KMS-11 (cell line): ENCODE measurements at regions not wholly inside any gene's neighbourhood (a gene's known extent, or its start where the extent isn't known, plus 50 kb on each side); places are given as distances from the start of the nearest gene placed in this dataset.
"Not testable (repeated sequence)": the region's sequence is repeated elsewhere in the genome, so short reads cannot be mapped to it uniquely, and the experiment has no call there.

Source experiments
- H2AFZ ChIP-seq: fragments of 200-600 bp; sonication (generic); 2 replicates; pipeline ENCODE4 v1.6.1; 2016; ENCODE audit warnings: antibody characterized with exemption, mixed run types, low read depth
- H3K27ac ChIP-seq: fragments of 200-600 bp; sonication (generic); 2 replicates; pipeline ENCODE4 v1.6.1; 2016; ENCODE audit warnings: mild to moderate bottlenecking, mixed run types
- H3K27me3 ChIP-seq: fragments of 200-600 bp; sonication (generic); 2 replicates; pipeline ENCODE4 v1.6.1; 2017; ENCODE audit warnings: mild to moderate bottlenecking, low read depth, mixed run types, moderate library complexity; ENCODE audit not compliant: insufficient read depth
- H3K36me3 ChIP-seq: fragments of 200-600 bp; sonication (generic); 2 replicates; pipeline ENCODE4 v1.6.1; 2017; ENCODE audit warnings: mild to moderate bottlenecking, mixed run types; ENCODE audit not compliant: insufficient read depth
- H3K4me1 ChIP-seq: fragments of 200-600 bp; sonication (generic); 2 replicates; pipeline ENCODE4 v1.6.1; 2016; ENCODE audit warnings: mild to moderate bottlenecking, low read depth, mixed run types; ENCODE audit not compliant: poor library complexity, severe bottlenecking
- H3K4me2 ChIP-seq: fragments of 200-600 bp; sonication (generic); 2 replicates; pipeline ENCODE4 v1.7.0; 2016; ENCODE audit warnings: mild to moderate bottlenecking, mixed run types
- H3K4me3 ChIP-seq: fragments of 200-600 bp; sonication (generic); IDR thresholded peaks from 2 replicates; pipeline ENCODE4 v1.6.1; 2017; ENCODE audit warnings: low read depth, low read length, mixed read lengths; ENCODE audit not compliant: insufficient read depth
- H3K79me2 ChIP-seq: fragments of 200-600 bp; sonication (generic); 2 replicates; pipeline ENCODE4 v1.6.1; 2016; ENCODE audit warnings: low read depth, mixed run types; ENCODE audit not compliant: insufficient read depth
- H3K9ac ChIP-seq: fragments of 200-600 bp; sonication (generic); 2 replicates; pipeline ENCODE4 v1.6.1; 2016; ENCODE audit warnings: mild to moderate bottlenecking, mixed run types
- H4K20me1 ChIP-seq: fragments of 200-600 bp; sonication (generic); 2 replicates; pipeline ENCODE4 v1.6.1; 2016; ENCODE audit warnings: mild to moderate bottlenecking, mixed run types; ENCODE audit not compliant: insufficient read depth
- CTCF ChIP-seq: fragments of 200-600 bp; sonication (generic); conservative IDR thresholded peaks from 2 replicates; pipeline ENCODE4 v1.6.1; 2017; ENCODE audit warnings: low read depth, mild to moderate bottlenecking, antibody characterized with exemption, low read length, moderate library complexity, mixed read lengths

GRCh38 chr11:71322192-71322735 lies 69.9 kb upstream of the SHANK2 start:
- Histone ChIP-seq H4K20me1 (no peaks in the 10 kb centered on the region), H3K9ac (no peak overlapping the region), H3K27ac (no peak overlapping the region), H3K4me2 (no peak overlapping the region), H3K4me1 (no peaks in the 10 kb centered on the region), H3K36me3 (no peaks in the 10 kb centered on the region), H2AFZ (no peak overlapping the region), H3K79me2 (no peaks in the 10 kb centered on the region), H3K4me3 (no peak overlapping the region), H3K27me3 (no peaks in the 10 kb centered on the region; the same call in 1 of the 2 replicates)
- TF ChIP-seq CTCF = no peak

- TF ChIP-seq CTCF = no peak
- H3K27me3 ChIP-seq = no peaks in the 10 kb centered on the region; the same call in 1 of the 2 replicates
- H3K79me2 ChIP-seq = no peaks in the 10 kb centered on the region
- no peak overlapping the region for H3K4me3 ChIP-seq
- H2AFZ ChIP-seq = no peak overlapping the region
- H3K4me1 ChIP-seq = no peaks in the 10 kb centered on the region
- H3K27ac ChIP-seq = no peak overlapping the region
- H3K9ac ChIP-seq = no peak overlapping the region
- no peaks in the 10 kb centered on the region for H4K20me1 ChIP-seq
- no peaks in the 10 kb centered on the region for H3K36me3 ChIP-seq
- H3K4me2 ChIP-seq = no peak overlapping the region
Measured at GRCh38 chr11:71321433-71322191, 69.2 kb upstream of the SHANK2 start.

- Histone ChIP-seq H3K27me3 (no peaks in the 10 kb centered on the region), H2AFZ (no peak overlapping the region), H3K9ac (no peak overlapping the region), H3K79me2 (no peaks in the 10 kb centered on the region), H3K4me2 (no peak overlapping the region), H3K4me1 (no peaks in the 10 kb centered on the region), H3K36me3 (no peaks in the 10 kb centered on the region), H4K20me1 (no peaks in the 10 kb centered on the region), H3K27ac (no peak overlapping the region), H3K4me3 (no peak overlapping the region)
- TF ChIP-seq CTCF = no peak
Measured at GRCh38 chr11:71316701-71317100, 64.3 kb upstream of the SHANK2 start.

- H3K27me3 ChIP-seq, H2AFZ ChIP-seq, H3K4me3 ChIP-seq, H4K20me1 ChIP-seq, H3K79me2 ChIP-seq, H3K4me2 ChIP-seq, H3K9ac ChIP-seq, H3K27ac ChIP-seq, H3K36me3 ChIP-seq, H3K4me1 ChIP-seq: not testable (repeated sequence)
Measured at GRCh38 chr11:71312616-71313015, 60.2 kb upstream of the SHANK2 start.

- Histone ChIP-seq H2AFZ (no peak overlapping the region), H3K79me2 (no peaks in the 10 kb centered on the region), H3K4me3 (no peak overlapping the region), H4K20me1 (no peaks in the 10 kb centered on the region), H3K36me3 (no peaks in the 10 kb centered on the region), H3K4me2 (no peak overlapping the region), H3K27ac (no peak overlapping the region), H3K27me3 (no peaks in the 10 kb centered on the region), H3K9ac (no peak overlapping the region), H3K4me1 (no peaks in the 10 kb centered on the region)
- no peak for TF ChIP-seq CTCF
Measured at GRCh38 chr11:71311928-71312510, 59.6 kb upstream of the SHANK2 start.
